NCI-H1694 treated with DMSO at 0.1 percent for 48 hours (cell line): ENCODE measurements at regions not wholly inside any gene's neighbourhood (a gene's known extent, or its start where the extent isn't known, plus 50 kb on each side); places are given as distances from the start of the nearest gene placed in this dataset.
"Not testable (repeated sequence)": the region's sequence is repeated elsewhere in the genome, so short reads cannot be mapped to it uniquely, and the experiment has no call there.

ENCODE experiments used
- DNase-seq: peaks from one replicate; lab custom pipeline; 2025; lab: John Stamatoyannopoulos, UW

- no peak for DNase-seq
Measured at GRCh38 chr2:208935531-208935930, 488.3 kb upstream of the MAP2 start.

DNA sequence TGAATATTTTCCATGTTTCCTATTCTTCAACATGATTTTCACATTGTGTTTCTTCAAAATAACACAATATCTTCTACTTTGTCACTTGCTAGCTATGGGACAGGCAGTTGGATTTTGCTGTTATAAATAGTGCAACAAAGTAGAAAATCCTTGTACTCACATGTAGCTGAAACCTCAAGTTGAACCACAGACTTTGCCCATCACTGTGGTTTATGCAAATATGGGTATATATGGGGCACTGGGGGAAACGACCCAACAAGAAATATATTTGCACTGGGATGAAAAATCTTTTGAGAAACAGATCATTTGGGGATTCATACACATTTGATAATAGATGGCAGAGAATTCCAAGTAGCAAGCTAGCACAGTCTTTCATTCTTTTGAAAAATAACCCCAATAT, 486.3 kb upstream of the MAP2 start:
- no peak for DNase-seq

DNA sequence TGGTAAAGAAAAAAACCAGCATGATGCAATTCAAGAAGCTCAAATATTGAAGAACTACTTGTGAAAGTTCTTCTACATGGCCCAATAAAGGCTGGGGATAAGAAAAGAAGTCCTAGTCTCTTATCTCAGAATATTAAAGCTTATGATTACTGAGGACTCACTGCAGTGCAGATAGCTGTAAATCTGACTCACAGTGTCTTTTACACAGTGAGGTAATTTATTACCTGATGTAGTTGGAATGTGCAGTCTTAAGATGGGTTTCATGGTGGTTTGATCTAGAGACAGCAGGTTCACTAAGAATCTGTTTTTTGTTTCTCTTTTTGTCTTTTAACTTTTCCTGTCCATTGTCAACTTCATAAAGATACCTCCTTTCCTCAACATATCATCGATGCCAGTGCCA, 484.0 kb upstream of the MAP2 start:
- DNase-seq: no peak

DNA sequence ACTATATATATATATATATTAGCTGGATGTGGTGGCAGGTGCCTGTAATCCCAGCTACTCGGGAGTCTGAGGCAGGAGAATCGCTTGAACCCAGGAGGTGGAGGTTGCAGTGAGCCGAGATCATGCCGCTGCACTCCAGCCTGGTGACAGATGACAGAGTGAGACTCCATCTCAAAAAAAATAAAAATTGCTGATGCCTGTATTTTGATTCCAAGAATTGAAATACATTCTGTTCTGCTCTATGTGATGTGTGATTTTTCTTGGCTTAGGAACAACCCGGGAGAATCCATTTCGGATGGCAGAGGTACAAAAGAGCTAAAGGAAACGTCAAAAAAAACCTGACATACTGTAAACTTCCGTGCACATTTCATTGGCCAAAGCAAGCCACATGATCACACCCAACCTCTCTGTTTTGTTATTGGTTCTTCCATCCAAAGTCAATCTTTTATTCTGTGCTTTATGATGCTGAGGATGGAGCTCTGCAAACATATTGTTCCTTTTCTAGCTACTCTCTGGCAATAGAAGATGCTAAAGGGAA, 478.1 kb upstream of the MAP2 start:
- no peak for DNase-seq

DNA sequence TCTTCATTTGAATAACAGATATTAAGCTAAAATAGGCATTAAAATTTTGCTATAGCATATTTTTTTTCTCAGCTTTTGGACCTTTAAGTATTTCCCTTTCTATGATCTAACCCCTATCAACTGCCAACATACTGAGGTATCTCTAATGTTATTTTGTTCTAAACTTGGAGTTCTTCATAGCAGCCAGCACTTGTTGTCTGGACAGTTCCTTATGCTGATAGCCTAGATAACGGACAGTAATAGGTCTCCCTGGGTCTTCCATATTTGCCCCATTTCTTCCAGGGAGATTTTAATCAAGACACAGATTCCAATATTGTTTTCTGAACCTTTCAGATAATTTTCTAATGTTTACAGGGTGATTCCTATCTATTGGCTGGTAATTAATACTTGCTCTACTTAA, 475.8 kb upstream of the MAP2 start:
- DNase-seq: no peak

- DNase-seq: no peak
Measured at GRCh38 chr2:208970070-208970469, 453.8 kb upstream of the MAP2 start.

DNA sequence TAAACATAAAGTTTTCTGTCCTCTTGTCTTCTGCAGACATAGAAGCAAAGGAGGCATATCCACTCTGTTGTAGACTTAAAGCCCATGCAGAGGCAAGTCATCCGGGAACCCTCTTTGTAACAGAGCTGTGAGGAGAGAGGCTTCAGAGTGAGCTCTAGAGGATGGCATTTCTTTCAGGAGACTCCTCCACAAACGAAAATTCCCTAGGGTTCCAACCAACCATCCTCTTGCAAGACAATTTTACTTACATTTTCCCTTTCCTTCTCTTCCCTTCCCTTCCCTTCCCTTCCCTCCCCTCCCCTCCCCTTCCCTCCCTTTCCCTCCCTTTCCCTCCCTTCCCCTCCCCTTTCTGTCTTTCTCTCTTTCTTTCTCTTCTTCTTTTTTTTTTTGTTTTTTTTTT, 446.3 kb upstream of the MAP2 start:
- no peak for DNase-seq

DNA sequence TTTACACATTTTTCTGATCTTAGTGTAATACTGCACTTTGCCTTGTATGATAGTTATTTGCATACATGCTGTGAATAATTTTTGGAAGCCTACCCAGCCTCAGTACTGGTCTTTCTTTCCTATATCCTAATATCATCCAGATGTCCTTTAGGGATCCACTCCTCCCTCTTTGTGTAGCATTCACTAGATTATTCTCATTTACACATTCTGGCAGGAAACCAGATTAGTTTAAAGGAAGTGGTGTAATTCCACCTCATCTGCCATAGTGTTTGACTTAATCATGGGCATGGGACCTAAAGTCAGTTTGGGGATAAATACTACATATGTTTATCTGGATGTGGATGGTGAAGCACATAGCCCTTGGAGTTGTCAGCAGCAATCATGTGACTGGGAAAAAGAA, 444.9 kb upstream of the MAP2 start:
- no peak for DNase-seq

- DNase-seq: no peak
Measured at GRCh38 chr2:208980321-208980720, 443.5 kb upstream of the MAP2 start.

- DNase-seq: no peak
Measured at GRCh38 chr2:208982831-208983230, 441.0 kb upstream of the MAP2 start.

- DNase-seq: no peak
Measured at GRCh38 chr2:208983486-208983885, 440.4 kb upstream of the MAP2 start.

GRCh38 chr2:208984376-208985090, 439.3 kb upstream of the MAP2 start:
- no peak for DNase-seq

- no peak for DNase-seq
Measured at GRCh38 chr2:208985644-208986043, 438.2 kb upstream of the MAP2 start.

DNA sequence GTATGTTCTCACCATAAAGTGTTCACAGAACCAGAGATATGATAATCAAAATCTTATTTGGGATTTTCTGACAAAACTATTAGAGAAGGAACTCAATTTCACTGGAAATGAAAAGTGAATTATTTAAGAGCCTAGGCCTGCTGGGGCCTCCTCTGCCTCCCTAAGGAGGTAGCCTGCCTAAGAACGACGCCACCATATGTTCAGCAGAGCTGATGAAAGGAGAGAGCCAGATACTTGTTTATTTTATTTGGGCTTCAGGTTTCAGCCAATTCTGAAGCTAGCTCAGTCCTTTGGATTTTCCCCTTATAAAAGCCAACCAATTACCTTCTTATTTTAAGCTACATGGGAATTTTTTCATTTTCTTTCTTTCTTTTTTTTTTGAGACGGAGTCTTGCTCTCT, 433.1 kb upstream of the MAP2 start:
- DNase-seq: no peak

DNA sequence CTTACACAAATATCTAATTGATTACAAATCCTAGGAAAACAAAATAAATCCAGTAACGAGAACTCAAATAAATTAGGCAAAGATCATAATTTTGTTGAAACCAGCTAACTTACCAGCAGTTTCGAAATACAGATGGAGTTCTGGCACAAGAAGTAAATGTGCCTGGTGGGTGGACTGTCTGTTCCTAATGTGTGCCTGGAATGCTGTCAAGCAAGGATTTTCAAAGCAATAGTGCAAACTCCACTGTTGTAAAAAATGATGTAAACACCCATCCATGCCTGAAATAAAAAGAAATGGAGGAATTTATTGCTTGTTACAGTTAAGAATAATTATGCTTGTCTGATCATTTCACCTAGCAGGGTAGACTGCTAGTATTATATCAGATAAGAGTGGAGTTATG, 423.9 kb upstream of the MAP2 start:
- no peak for DNase-seq

DNA sequence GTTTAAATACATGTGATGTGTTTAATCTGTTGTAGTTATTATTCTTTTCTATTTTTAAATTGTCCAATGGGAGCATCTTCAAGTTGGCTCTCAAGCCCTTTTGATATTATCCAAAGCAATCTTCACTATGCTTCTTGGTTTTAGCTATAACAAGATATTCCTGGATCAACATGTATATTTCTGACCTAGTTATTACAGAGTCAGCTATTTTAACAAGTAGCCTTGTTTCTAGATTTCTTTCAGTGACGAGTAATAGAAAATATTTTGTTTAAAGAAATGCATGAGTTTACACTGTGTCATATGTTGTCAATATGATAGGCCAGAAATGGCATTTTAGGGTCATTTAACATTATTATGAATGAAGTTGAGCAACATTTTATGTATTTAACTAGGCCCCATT, 421.8 kb upstream of the MAP2 start:
- no peak for DNase-seq

GRCh38 chr2:209005371-209005770, 418.5 kb upstream of the MAP2 start:
- no peak for DNase-seq

- no peak for DNase-seq
Measured at GRCh38 chr2:209008636-209009287, 415.1 kb upstream of the MAP2 start.

DNA sequence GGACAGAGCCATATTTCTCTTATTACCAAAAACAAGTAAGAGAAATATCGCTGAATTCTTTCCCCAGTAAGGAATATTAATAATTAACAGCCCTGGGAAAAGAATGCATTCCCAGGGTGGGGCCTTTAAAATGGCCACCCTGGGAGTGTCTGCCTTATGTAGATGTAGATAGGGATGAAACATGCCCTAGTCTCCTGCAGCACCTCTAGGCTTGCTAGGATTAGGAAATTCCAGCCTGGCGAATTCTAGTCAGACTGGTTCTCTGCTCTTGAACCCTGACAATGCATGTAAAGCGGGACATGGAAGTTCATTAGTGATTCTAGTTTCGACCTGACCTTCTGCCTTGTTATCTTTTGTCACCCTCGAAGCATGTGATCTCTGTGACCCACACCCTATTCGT, 405.2 kb upstream of the MAP2 start:
- not testable (repeated sequence) for DNase-seq

DNA sequence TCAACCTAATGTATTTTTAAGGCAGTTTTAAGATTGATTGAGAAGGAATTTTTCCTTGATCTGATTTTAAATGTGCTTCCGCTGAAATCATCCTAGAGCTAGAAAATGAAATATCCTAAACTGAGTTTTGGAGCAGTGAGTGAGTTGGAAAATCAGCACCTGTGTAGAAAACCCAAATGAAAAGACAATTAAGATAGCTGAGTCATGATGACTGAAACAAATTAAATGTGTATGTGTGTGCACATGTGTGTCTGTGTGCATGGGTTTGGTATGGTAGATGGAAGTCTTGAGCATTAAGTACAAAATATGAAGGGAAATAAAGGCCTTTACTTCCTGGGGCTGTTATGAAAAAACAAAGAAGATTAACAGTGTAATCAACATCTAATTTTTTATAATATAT, 394.6 kb upstream of the MAP2 start:
- no peak for DNase-seq

DNA sequence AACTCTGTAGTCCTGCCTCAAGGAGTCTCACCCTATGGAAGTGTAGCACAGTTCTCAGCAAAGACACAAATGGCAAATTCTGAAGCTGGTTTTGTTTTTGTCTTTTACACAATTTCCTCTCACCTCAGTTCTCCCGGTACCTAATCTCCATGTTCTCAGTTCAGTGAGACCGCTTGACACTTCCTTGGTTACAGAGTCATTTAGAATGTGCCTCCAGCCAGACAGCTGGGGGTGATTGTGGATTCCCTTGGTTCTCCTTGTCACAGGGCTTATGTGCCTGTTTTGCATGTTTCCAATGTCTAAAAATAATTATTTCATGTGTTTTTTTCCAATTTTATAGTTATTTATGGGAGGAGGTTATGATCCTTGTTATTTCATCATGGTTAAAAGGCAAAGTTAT, 379.5 kb upstream of the MAP2 start:
- DNase-seq: no peak

- DNase-seq: no peak
Measured at GRCh38 chr2:209046163-209046562, 377.7 kb upstream of the MAP2 start.

GRCh38 chr2:209049608-209050007, 374.2 kb upstream of the MAP2 start:
- no peak for DNase-seq

- DNase-seq: no peak
Measured at GRCh38 chr2:209062210-209062609, 361.6 kb upstream of the MAP2 start.
